RPMI7951 (cell line): ENCODE measurements at regions not wholly inside any gene's neighbourhood (a gene's known extent, or its start where the extent isn't known, plus 50 kb on each side); places are given as distances from the start of the nearest gene placed in this dataset.

Source experiments
- DNase-seq: peaks from one replicate; pipeline ENCODE4 v3.0.0-alpha.2; 2012; ENCODE audit warnings: low read depth

DNA sequence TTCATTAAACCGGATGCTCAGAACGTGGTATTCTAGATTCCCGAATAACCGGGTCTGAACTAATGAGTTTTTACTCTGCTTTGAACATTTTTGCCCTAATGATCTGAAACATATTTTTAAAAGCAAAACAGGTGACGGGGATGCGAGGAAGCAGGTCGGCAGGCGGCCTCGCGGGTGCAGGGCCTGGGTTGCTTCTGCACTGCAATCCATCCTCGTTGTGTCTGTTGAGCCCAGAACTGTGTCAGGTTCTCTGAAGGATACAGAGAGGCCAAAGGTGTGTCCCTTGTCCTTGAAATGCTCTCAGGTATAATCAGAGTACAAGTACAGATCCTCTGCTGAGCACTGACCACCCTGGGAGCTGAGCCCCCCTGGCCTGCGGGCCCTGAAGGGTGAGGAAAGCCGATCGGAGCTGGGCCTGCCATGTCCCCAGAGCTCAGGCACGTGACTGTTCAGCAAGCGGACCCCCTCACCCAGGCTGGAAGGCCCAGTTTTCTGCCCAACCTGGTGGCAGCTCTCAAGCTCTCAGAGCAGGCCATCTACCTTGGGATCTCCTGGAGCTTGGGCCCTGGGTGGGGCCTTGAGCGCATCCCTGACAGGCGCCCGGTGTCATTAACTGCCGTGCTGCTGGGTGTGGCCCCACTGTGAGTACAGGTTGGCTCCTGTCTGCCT is 151.8 kb downstream of the OLFM1 start:
- no peak for DNase-seq

DNA sequence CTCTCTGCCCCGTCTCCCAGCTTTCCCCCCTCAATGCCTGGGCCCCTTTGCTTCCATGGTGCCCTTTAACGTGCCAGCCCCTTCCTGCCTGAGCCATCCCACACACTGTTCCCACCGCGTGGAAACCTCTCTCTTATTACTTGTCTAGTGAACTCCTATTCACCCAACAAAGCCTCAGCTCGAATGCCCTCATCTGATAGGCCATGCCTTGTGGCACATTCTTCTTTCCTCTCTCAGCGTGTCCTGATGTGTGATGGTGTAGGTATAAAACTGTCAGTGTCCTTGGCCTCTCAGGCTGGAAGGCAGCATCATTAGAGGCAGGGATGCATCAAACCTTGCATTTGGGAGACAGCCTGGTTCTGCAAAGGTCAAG is 152.3 kb downstream of the OLFM1 start:
- DNase-seq, result no peak

DNA sequence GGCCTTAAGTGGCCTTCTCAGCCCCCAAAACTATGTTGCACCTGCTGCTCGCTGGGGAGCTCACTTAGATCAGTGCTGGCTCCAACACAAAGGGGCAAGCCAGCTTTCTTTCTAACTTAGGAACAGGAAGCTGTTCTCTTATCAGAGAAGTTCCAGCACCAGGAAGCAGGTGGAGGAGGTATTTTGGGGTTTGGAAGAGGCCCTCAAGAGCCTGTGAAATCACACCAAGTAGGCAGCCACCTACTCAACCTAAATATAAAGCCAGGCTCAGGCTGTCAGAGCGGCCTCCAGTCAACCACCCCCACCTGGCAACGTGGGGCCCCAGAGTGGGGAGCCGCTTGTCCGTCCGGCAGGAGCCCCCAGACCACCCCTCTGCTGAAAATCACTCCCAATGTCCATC is 152.8 kb downstream of the OLFM1 start:
- no peak for DNase-seq

DNA sequence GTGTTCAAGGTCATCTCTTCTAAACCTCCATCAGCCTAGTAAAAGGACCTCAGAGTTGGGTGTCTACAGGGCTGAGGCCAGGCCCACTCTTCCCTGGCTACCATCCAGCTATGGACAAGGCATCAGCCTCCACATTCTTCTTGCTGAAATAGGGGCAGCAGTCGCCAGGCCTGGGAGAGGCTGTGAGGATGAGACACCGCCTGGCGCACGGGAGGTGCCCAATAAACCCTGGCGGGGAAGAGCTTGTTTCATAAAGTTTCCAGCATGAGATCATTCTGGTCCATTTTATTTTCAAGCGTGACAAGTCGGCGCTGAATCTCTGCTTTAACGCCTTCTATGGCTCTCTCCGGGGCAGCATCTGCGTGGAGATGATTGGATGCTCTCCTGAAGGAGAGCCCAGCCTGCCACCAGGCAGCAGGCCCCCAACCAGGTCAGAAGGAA is 153.4 kb downstream of the OLFM1 start:
- DNase-seq, result no peak

DNA sequence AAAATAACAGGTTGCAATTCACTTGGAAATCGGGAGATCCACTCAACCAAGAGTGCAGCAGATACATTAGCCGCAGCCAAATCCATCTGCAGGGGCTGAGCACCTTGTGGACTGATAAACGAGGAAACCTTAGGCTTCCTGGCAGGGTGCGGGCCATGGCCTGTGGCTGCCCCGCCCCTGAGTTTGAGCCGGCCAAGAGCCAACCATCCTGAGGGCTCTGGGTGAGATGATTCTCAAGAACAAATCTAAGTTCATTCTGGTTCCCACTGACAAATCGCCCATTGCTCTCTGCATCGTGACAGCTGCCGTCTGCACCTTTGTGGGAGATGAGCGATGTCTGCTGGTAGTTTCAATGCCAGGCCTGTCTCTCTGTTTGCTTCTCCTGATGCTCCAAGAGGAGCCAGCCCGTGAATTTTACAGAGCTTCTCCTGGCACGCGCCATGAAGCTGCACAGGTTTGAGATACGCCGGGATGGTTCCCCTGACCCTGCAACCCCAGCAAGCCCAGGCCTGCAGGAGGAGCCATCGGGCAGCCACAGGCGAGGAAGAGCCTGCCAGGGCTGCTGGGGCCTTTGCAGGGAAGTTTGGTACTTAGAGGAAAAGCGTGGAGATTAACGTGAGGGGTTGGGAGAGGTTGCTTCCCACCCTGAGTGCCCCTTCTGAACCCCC is 154.0 kb downstream of the OLFM1 start:
- no peak for DNase-seq

DNA sequence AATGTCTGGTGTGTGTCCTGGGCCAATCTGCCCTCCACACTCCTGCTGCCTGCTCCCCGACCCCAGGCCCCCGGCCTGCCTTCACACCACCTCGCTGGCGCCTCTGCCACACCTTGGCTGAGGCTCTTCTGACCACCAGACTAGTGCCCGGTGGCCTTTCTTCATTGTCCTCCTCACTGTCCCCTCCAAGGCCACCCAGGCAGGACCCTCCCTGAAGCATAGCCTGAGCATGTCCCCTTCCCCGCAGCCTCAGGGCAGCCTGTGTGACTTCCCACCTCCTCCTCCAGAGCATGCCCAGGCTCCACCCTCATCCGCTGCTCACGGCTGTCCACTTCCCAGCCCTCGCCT is 154.6 kb downstream of the OLFM1 start:
- no peak for DNase-seq

DNA sequence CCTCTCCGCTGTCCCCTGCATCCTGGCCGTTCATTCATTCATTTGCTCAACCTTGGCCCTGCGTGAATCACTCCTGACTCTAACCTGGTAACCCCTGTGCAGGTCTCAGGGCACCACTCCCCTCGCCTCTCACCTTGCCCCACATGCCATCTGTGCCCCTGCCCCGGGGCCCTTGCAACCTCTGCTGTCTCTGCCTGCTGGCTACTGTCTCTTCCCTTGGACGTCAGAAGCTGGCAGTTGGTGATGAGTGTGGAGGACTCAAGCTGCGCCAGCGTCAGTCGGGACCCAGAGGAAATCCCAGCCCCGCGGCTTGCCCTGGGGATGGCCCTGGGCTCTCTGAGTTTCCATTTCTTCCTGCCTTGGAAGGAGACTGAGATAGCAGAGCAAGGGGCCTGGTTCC is 154.9 kb downstream of the OLFM1 start:
- no peak for DNase-seq

DNA sequence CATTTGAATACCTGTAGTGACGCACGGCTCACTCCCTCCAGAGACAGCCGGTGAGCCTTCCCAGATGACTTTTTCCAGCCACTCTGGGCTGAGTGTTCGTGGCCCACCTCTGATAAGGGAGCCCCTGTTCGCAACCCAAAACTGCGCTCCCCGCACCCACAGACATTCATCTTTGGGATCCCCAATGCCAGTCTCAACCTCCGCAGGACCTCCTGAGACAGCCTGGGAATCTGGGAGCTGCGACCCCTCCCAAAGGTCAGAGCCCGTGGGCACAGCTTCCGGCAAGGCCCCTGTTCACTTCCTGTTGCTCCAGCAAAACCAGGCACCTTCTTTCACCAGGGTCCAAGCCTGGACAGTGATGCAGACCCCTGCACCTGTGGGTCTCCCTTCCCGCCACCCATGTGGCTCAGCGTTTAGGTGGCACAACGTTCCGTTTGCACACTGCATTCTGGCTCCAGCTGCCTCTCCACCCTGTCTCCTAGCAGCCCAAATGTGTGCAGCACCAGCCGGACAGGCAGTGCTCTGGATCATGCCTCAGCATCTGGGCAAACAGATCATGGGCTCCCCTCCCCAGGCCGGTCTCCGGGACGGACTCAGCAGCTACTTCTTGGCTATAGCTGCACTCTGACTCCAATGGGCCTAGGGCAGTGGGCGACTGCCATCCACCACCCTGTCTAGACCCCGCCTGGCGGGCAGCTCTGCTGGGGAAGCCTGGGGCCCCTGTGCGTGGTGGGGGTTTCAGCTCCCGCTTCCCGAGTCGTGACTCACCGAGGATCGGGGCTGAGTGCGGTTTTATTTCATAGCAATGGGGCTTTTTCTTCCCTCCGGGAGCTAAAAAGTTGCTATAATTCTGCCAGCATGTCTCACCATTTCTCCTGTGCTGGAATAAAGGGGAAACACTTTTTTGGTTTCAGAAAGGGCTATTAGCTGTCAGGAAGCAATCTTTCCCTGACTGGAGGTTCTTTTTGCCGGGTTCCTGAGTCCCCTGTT is 156.0 kb downstream of the OLFM1 start:
- DNase-seq, result peak; percentile 19

DNA sequence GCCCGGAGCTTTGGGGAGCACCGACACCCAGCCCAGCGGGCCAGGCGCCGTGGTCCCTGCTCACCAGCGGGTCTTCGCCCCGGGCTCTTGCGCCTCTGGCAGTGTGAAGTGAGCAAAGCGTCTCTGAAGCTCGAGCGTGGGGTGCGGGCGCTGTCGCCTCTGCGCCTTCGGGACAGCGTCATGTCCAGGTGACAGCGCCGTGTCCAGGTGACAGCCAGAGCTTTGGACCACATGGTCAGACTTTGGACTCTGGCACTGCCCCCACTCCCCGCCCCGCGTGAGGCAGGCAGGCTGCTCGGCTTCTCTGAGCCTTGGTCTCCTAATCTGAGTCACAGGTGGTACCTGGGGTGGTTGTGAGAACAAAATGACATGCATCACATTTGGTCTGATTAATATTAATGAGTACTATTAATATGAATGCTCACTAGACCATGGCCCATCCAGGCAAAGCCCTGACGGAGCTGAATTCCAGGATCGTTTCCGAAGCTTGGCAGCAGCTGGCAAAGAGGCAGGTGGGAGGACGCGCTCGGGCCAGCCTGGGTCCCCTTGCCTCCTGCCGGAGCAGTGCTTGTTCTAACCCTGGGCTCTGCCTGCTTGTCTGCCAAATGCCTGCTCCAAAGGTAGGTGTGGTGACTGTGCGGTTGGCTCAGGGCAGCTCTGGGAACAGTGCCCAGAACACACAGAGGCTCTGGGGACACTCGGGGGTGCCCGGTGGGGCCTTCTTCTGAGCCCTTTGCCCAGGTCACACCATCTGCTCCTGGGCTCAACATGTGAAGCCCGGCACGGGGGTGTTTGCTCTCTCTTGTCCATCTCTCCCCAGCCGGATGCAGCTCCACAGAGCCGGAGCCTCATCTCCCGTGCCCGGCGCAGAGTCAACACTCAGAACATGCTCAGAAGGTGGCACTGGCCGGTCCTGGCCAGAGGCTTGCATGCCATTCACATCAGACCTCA is 157.1 kb downstream of the OLFM1 start:
- DNase-seq, result no peak

DNA sequence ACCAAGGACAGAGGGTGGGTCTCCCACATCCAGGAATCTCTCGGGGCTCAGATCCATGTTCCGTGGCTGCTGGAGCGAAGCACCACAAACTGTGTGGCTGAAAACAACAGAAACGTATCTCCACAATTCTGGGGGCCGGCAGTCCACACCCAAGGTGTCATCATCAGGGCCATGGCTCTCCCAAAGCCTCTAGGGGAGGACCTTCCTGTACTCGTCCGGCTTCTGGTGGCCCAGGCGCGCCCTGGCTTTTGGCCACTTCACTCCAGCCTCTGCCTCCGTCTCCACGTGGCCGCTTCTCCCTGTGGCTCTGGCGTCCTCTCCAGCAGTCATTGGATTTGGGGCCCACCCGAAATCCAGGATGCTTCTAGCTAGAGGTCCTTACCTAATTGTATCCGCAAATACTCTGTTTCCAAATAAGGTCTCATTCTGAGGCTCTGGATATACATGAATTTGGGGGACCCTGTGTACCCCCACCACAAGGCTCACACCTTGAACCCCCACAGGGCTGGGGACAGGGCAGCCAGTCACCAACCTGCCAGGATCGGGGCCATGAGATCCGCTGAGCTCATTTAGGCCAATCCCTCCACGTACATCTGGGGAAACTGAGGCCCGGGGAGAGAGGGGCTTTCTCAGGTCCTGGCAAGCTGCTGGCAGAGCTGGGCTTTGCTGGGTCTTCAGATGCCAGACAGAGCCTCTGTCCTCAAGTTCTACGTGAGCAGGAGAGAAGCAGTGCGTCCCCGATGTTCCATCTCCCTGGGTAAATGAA is 158.2 kb downstream of the OLFM1 start:
- DNase-seq, result no peak

DNA sequence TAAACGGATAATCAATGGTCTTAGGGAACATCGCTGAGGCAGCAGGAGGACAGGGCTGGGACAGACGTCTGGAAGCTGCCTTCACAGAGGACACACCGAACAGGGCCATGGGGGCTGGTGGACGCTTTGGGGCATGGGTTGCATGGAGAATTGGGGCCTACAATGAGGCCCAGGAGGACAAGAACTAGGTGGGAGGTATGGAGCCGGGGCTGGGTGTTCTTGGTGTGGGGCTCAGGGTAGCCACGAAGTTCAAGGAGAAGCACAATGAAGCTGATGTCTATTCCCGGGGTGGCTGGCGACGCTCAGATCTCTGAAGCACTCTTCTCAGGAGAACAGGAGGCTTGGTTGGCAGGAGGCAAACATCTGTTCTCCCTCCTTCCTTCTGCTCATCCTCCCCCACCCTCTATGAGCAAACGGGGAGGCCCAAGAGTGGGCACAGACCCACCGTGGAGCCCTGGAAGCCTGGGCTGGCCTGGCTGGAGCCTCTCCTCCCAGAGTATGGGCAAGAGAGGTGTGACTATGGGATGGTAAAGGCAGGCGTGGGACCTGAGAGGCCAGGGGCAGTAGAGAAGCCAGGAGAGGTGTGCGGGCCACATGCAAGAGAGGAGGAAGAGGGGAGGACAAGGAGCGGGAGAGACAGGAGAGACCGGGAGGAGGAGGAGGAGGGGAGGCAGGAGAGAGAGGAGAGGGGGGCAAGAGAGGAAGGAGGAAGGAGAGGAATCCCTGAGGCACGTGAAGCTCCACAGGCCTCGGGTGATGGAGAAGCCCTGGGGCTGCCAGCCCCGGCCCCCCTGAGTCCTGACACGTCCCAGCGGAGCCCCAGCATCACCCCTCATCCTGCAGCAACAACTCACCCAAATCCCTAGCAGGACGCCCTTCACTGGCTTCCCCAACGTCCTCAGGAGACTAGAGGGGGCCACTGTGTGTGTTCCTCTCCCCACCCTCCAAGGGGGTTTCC is 159.1 kb downstream of the OLFM1 start:
- DNase-seq, result no peak

DNA sequence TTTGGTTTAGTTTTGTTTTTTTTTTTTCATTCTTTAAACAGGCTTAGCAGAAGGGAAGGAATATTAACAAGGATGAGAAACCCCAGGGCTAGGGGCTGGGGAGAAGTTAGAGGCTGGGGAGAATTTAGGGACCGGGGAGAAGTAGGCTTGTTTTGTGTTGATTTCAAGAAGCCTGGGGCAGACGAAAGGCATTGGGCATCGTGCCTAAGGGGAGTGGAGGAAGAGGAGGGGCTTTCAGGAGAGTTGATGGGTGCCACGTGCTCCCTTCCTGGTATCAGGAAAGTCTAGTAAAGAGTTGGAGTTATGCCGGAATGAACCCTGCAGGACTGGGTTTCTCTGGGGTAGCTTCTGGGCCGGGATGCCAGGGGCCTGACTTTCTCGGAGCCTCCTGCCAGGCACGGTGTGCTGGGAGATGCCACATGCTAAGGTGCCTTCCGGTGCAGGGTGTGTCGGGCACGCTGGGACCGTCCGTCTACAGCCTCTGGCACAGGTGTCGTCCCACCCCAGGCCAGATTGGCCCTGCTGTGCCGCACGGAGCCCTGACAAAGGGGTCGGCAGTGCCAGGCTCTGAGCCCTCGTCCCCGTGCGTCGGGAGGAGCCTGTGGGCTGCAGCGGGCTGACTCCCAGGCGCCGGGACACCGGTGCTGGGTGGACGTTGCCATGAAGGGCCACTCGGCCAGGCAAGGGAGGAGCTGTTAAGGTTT is 159.9 kb downstream of the OLFM1 start:
- DNase-seq, result no peak

DNA sequence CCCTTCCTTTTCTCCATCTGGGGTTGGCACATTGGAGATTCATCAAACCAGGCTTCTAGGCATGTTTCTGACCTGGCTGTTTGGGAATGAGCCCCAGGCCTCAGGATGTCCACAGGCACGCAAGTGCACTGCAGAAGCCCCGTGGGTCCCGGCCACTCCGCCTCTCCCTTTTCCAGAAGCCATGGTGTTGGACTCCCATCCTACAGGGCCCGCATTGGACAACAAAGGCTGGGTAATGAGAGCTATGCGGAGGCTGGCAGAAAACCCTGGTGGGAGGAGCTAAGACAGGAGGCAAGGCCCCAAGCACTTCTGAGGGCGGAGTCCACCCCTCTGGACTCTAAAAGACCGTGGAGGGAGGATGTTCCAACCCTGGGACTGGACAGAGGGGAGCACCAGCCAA is 160.6 kb downstream of the OLFM1 start:
- DNase-seq, result no peak

DNA sequence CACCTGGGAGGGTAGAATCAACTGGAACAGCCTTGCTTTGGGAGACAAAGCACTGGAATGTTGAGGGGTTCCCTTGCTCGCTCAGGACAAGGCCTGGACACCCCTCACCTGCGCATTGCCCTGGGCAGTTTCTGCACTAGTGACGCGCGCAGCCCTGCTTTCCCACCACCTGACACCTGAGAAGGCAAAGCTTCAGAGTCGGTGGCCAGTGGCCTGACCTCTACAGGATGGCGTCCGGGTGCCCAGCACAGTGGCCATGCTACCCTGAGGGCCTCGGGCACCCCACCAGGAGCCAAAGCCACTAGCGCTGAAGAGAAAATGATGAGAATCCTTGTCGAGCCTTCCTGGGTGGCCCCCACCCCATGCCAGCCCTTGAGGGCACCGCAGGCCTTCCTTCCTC is 161.3 kb downstream of the OLFM1 start:
- no peak for DNase-seq

DNA sequence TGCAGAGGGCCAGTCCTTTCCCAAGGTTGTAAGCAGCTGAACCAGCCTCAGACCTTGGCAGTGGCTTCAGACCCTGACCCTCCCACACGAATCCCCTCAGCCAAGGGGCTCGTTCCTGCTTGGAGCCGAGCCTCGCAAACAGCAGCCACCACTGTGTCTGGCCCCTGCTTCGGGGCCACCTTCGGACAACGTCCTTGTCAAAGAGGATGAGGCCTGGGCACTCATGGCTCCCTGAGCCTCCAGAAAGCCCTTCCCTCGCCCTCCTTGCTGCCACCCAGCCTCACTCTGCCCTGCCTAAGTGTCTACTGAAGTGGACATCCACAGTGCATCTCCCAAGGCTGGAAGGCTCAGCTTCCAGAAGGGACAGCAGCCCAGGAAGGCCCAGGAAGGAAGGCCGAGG is 161.7 kb downstream of the OLFM1 start:
- DNase-seq, result no peak

DNA sequence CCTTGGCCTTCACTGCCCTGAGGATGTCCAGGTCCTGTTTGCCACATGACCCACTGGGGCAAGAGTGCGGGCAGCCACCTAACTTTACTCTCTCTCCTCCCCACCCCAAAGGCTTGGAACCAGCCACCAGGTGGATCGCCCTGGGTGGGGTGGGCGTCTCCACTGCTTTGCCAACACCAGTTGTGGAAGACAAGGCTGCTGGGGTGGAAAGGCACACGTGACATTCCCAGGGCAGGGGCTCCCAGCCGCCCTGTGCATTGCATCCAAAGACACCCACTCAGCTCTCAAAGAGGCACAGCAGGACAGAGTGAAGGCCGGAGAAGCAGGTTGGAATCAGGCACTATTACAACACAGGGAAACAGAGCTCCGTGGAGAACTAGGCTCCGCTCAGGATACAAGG is 162.2 kb downstream of the OLFM1 start:
- DNase-seq, result no peak

DNA sequence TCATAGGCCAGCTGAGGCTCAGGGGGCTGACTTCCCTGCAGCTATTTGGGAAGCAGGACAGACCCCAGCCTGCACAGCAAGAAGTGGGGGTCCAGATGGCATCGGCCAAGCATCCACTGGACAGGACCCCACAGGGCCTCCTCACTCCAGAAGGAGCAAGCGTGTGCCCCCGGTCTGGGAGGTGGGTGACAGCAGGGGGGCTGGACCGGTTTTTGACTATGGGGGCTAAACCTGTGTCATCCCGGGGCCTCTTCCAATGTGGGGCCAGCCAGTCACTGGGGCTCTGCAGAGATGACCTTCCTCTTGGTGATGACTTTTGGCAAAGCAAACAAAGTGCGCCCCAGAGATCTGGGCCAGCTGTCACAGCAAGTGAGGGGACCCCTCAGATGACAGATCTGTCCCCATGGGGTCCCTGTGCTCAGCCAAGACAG is 163.9 kb downstream of the OLFM1 start:
- DNase-seq, result no peak

DNA sequence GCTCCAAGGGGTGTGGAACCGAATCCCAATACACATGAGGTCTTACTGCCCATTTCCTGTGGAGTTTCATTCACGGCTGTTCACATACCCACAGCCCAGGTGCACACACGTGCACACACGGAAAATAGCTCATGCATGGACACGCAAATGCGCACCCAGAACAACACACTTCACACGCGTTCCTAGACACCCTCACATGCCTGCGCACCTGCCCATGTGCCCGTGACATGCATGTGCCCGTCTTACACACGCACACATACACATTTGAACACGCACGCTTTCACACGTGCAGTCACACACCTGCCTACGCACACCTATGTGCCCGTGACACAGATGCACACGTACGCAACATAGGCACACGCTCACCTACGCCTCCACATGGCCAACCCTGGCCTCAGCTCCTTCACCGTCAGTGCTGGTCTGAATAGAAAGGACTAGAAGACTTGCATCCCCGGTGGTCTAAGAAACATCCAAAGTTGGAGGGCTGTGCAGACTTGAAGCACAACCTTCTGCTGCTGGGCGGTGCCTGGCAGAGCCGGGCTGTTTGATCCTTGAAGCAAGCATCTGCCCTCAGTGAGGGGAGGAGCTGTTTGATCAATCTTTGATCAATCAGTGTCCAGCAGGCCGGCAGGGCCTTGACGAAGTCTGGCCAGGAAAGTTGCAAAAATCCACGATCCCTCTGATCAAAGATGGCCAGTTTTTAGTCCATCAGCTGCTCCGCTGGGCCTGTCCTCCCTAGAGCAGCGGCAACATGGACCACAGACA is 164.7 kb downstream of the OLFM1 start:
- no peak for DNase-seq
